NB4 (cell line): ENCODE measurements at regions not wholly inside any gene's neighbourhood (a gene's known extent, or its start where the extent isn't known, plus 50 kb on each side); places are given as distances from the start of the nearest gene placed in this dataset.
"Not testable (repeated sequence)": the region's sequence is repeated elsewhere in the genome, so short reads cannot be mapped to it uniquely, and the experiment has no call there.

Experiments
- CTCF ChIP-seq: IDR thresholded peaks from one replicate; pipeline ENCODE4 v1.5.1; 2012; ENCODE audit warnings: low read depth, low read length
- MAX ChIP-seq: IDR thresholded peaks from 2 replicates; pipeline ENCODE4 v1.6.1; 2011; ENCODE audit warnings: low read depth, low read length
- MYC ChIP-seq: IDR thresholded peaks from 2 replicates; pipeline ENCODE4 v1.6.1; 2011; ENCODE audit warnings: low read depth, low read length
- POLR2A ChIP-seq: IDR thresholded peaks from 2 replicates; pipeline ENCODE4 v1.6.1; 2011; ENCODE audit warnings: mild to moderate bottlenecking; ENCODE audit not compliant: insufficient read length; ENCODE audit errors: extremely low read depth

GRCh38 chr18:34516996-34517395, 193.1 kb upstream of the DTNA start:
- not testable (repeated sequence) for TF ChIP-seq CTCF, POLR2A, MAX, MYC
